Activated CD4-positive, alpha-beta T cell treated with anti-CD3 and anti-CD28 coated beads, Interleukin-2, Interleukin-4, amounts not matched to agents 100 ng/mL and 50 ng/mL, durations not matched to agents 16 hours and 8 hours (primary cell): ENCODE measurements at regions not wholly inside any gene's neighbourhood (a gene's known extent, or its start where the extent isn't known, plus 50 kb on each side); places are given as distances from the start of the nearest gene placed in this dataset.
"Not testable (repeated sequence)": the region's sequence is repeated elsewhere in the genome, so short reads cannot be mapped to it uniquely, and the experiment has no call there.

Source experiments
- DNase-seq: peaks from one replicate; pipeline ENCODE4 v3.0.0-alpha.2; 2020; ENCODE audit warnings: low spot score

GRCh38 chr1:221525749-221526148 lies 216.1 kb downstream of the DUSP10 start:
- no peak for DNase-seq

- DNase-seq, result no peak
Observed at GRCh38 chr1:221527302-221527701, 214.6 kb downstream of the DUSP10 start.

GRCh38 chr1:221527886-221528624 lies 213.8 kb downstream of the DUSP10 start:
- no peak for DNase-seq

GRCh38 chr1:221530159-221530558 lies 211.7 kb downstream of the DUSP10 start:
- DNase-seq, result not testable (repeated sequence)

- no peak for DNase-seq
Observed at GRCh38 chr1:221530791-221531190, 211.1 kb downstream of the DUSP10 start.

- no peak for DNase-seq
Observed at GRCh38 chr1:221532071-221532773, 209.7 kb downstream of the DUSP10 start.

- DNase-seq, result no peak
Observed at GRCh38 chr1:221541296-221541695, 200.6 kb downstream of the DUSP10 start.

- peak; percentile 6 for DNase-seq
Observed at GRCh38 chr1:221543529-221544120, 198.3 kb downstream of the DUSP10 start.

GRCh38 chr1:221548942-221549341 lies 192.9 kb downstream of the DUSP10 start:
- no peak for DNase-seq

- no peak for DNase-seq
Observed at GRCh38 chr1:221549815-221550214, 192.1 kb downstream of the DUSP10 start.

- DNase-seq, result not testable (repeated sequence)
Observed at GRCh38 chr1:221552792-221553191, 189.1 kb downstream of the DUSP10 start.

GRCh38 chr1:221555689-221556433 lies 186.0 kb downstream of the DUSP10 start:
- no peak for DNase-seq

GRCh38 chr1:221556435-221556834 lies 185.5 kb downstream of the DUSP10 start:
- DNase-seq, result no peak

GRCh38 chr1:221557013-221557412 lies 184.9 kb downstream of the DUSP10 start:
- no peak for DNase-seq

- DNase-seq, result no peak
Observed at GRCh38 chr1:221558396-221558795, 183.5 kb downstream of the DUSP10 start.

- DNase-seq, result no peak
Observed at GRCh38 chr1:221559911-221560310, 182.0 kb downstream of the DUSP10 start.

GRCh38 chr1:221562542-221563475 lies 179.1 kb downstream of the DUSP10 start:
- no peak for DNase-seq

- no peak for DNase-seq
Observed at GRCh38 chr1:221563476-221563921, 178.4 kb downstream of the DUSP10 start.

GRCh38 chr1:221564891-221565290 lies 177.0 kb downstream of the DUSP10 start:
- DNase-seq, result no peak

GRCh38 chr1:221565711-221566110 lies 176.2 kb downstream of the DUSP10 start:
- no peak for DNase-seq

GRCh38 chr1:221567859-221568507 lies 173.9 kb downstream of the DUSP10 start:
- no peak for DNase-seq
